BJ (cell line): ENCODE measurements at regions not wholly inside any gene's neighbourhood (a gene's known extent, or its start where the extent isn't known, plus 50 kb on each side); places are given as distances from the start of the nearest gene placed in this dataset.

Source experiments
- CTCF ChIA-PET: fragments of 350-600 bp; formaldehyde crosslinking; extraction: SDS; loops from one replicate; lab custom pipeline; 2021; ENCODE audit warnings: antibody characterized with exemption, inconsistent platforms; lab: Yijun Ruan, JAX
- POLR2A ChIA-PET: fragments of 300-600 bp; sonication (Branson Sonifier 250); formaldehyde crosslinking; extraction: SDS; loops from one replicate; lab custom pipeline; 2021; ENCODE audit warnings: antibody characterized with exemption; lab: Charles Lee
- DNase-seq: peaks from one replicate; pipeline ENCODE4 v3.0.0-alpha.2; 2011; ENCODE audit warnings: low read depth
- H3K27me3 ChIP-seq: 2 replicates; pipeline ENCODE4 v1.6.0; 2011; ENCODE audit warnings: low read length; ENCODE audit not compliant: control insufficient read depth, insufficient read depth
- H3K36me3 ChIP-seq: 2 replicates; pipeline ENCODE4 v1.5.1; 2011; ENCODE audit warnings: low read length; ENCODE audit not compliant: control insufficient read depth, insufficient read depth
- H3K4me3 ChIP-seq: 2 replicates; pipeline ENCODE4 v1.5.1; 2011; ENCODE audit warnings: low read depth, mild to moderate bottlenecking, control low read depth, low read length
- TF ChIP-seq, protein P1 (sequence below): IDR thresholded peaks from 2 replicates; pipeline ENCODE4 v1.5.1; 2011; ENCODE audit warnings: low read depth, mild to moderate bottlenecking, control low read depth, inconsistent platforms, low read length, moderate library complexity; ENCODE audit not compliant: insufficient read depth

DNA sequence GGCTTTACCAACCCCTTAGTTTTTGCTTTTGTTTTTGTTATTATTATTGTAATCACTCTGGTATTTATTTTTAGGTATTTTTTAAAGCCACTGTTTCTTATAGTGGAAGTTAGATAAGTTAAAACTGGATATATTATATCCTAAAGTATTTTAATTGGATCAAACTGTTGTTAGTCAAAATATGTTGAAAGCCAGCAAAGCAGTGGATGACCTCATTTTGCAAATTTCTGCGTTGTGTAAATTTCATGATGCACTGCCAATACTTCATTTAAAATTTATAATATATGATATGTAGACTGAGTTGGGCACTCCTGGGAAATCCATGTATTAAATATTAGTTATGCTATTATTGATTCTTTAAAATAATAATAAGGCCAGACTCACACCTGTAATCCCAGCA lies 661.7 kb upstream of the NRXN1 start:
- TF ChIP-seq, protein P1, sequence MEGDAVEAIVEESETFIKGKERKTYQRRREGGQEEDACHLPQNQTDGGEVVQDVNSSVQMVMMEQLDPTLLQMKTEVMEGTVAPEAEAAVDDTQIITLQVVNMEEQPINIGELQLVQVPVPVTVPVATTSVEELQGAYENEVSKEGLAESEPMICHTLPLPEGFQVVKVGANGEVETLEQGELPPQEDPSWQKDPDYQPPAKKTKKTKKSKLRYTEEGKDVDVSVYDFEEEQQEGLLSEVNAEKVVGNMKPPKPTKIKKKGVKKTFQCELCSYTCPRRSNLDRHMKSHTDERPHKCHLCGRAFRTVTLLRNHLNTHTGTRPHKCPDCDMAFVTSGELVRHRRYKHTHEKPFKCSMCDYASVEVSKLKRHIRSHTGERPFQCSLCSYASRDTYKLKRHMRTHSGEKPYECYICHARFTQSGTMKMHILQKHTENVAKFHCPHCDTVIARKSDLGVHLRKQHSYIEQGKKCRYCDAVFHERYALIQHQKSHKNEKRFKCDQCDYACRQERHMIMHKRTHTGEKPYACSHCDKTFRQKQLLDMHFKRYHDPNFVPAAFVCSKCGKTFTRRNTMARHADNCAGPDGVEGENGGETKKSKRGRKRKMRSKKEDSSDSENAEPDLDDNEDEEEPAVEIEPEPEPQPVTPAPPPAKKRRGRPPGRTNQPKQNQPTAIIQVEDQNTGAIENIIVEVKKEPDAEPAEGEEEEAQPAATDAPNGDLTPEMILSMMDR = no peak
- no peak overlapping the region for H3K4me3 ChIP-seq
- H3K27me3 ChIP-seq = no peaks in the 10 kb centered on the region
- DNase-seq = no peak
- no peaks in the 10 kb centered on the region for H3K36me3 ChIP-seq
- ChIA-PET POLR2A (no interaction called here), CTCF (no interaction called here)

DNA sequence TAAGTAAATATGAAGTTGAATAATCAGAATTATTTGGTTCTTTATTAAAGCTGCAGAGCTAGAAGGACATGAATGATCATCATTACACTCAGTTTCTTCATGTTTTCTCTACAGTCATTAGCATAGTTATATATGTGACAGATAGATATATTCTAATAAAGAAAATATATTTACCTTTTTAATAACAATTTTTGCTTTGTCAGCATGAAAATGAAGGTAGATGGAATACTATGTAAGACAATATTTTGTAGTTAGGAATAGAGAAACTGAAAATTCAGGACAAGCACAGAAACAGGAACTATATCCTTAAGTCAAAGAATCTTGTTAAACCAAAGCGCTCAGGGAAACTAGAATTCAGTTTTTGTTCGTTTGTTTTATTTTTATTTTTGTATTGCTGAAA lies 649.9 kb upstream of the NRXN1 start:
- ChIA-PET POLR2A (no interaction called here), CTCF (no interaction called here)
- TF ChIP-seq, protein P1 = no peak
- no peaks in the 10 kb centered on the region for H3K27me3 ChIP-seq
- DNase-seq = no peak
- H3K36me3 ChIP-seq = no peaks in the 10 kb centered on the region
- no peak overlapping the region for H3K4me3 ChIP-seq

DNA sequence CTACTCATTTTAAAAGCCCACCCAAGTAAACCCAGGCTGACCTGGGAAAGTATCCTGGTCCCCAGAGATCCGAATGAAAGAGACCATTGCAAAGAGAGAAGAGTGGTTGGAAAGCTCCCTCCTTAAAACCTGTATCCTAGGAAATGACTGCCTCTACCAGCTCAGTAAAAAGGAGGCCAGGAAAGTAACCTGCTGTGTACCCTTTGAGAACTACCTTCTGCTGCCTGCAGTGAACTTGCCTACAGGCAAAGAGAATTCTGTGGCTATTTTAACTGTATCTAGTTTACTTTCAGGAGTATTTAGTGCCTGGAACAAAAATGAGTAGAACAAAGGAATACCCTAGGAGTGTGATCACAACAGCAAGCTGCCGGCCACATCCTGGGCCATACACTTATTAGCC lies 641.7 kb upstream of the NRXN1 start:
- DNase-seq = no peak
- TF ChIP-seq, protein P1 = no peak
- Histone ChIP-seq H3K27me3 (no peaks in the 10 kb centered on the region), H3K4me3 (no peak overlapping the region), H3K36me3 (no peaks in the 10 kb centered on the region)
- ChIA-PET CTCF (no interaction called here), POLR2A (no interaction called here)

DNA sequence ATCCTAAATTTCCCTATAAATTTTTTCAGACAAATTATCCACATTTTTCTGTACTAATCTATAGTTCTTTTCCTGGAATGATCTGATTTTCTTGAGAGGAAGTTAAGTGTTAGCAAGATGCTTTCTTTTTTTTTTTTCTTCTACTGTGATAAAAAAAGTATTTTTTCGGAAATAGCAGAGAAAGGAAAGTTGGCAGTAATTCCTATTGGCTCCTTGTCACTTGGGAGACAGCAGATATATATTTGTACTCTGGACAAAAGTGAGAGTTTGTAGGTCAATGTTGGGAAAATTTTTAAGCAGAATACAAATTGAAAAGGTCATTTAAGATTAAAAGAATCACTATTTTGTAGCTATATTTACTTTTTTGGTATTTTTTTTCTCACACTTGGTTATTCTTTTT lies 635.7 kb upstream of the NRXN1 start:
- CTCF ChIA-PET = no interaction called here
- no peak for DNase-seq
- H3K27me3 ChIP-seq = no peaks in the 10 kb centered on the region
- TF ChIP-seq, protein P1 = no peak
- H3K4me3 ChIP-seq = no peak overlapping the region
- POLR2A ChIA-PET = no interaction called here
- no peaks in the 10 kb centered on the region for H3K36me3 ChIP-seq

DNA sequence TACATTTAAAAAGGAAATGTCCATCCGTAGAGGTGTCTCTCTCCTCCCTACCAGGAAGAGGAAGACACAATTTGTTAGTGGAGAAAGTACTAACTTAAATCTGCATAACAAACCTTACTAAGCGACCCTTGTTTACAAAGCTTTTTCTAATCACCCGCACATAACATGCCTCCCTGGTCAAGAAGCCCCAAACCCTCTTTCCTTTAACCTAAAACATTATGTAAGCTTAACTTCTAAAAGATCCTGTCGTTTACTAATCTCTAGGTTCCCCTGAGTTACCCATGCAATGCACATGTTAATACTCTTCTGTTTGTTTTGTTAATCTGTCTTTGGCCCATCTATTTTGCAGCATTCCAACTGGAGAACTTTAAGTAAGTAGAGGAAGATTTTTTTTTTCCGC lies 630.3 kb upstream of the NRXN1 start:
- no peaks in the 10 kb centered on the region for H3K27me3 ChIP-seq
- ChIA-PET CTCF (interaction anchor here (0.7 kb wide), 1 partner anchor 10 kb away, joined by 3 read pairs; no protein-coding TSS in a partner anchor), POLR2A (no interaction called here)
- H3K4me3 ChIP-seq = no peak overlapping the region
- DNase-seq = no peak
- H3K36me3 ChIP-seq = no peaks in the 10 kb centered on the region
- TF ChIP-seq, protein P1 = no peak
